Body of pancreas (tissue), 4 donors: ENCODE measurements at regions not wholly inside any gene's neighbourhood (a gene's known extent, or its start where the extent isn't known, plus 50 kb on each side); places are given as distances from the start of the nearest gene placed in this dataset.

ENCODE experiments used
- CTCF ChIP-seq, 7 experiments: fragments of 450-650 bp in 4 of 7; fragments of 200-600 bp in 3 of 7; sonication (generic) in 3 of 7; IDR thresholded peaks; one replicate each; pipeline ENCODE4 v1.5.1; 2016 to 2019; ENCODE audit warnings: antibody characterized with exemption in 7 of 7
- POLR2A ChIP-seq, 3 donors: fragments of 450-650 bp; IDR thresholded peaks; one replicate each; pipeline ENCODE4 v1.6.1; 2016; ENCODE audit warnings: antibody characterized with exemption in 3 of 3, mild to moderate bottlenecking in 2 of 3

- TF ChIP-seq CTCF (IDR thresholded peaks at IDR 0.05) (no peak), POLR2A (IDR thresholded peaks at IDR 0.05) (no peak)
Measured at GRCh38 chr10:43012578-43012977, 64.3 kb upstream of the RET start.
